Ishikawa (cell line): ENCODE measurements at regions not wholly inside any gene's neighbourhood (a gene's known extent, or its start where the extent isn't known, plus 50 kb on each side); places are given as distances from the start of the nearest gene placed in this dataset.

ENCODE experiments used
- CEBPB ChIP-seq: IDR thresholded peaks from 2 replicates; pipeline ENCODE4 v1.6.1; 2012
- CREB1 ChIP-seq: IDR thresholded peaks from 2 replicates; pipeline ENCODE4 v1.6.1; 2012; ENCODE audit warnings: low read depth
- EGR1 ChIP-seq: IDR thresholded peaks from 2 replicates; pipeline ENCODE4 v1.6.1; 2012
- EP300 ChIP-seq: IDR thresholded peaks from 2 replicates; pipeline ENCODE4 v1.6.1; 2012; ENCODE audit warnings: borderline replicate concordance
- FOXM1 ChIP-seq: IDR thresholded peaks from 2 replicates; pipeline ENCODE4 v1.6.1; 2012; ENCODE audit warnings: low read depth, borderline replicate concordance
- MAX ChIP-seq: IDR thresholded peaks from 2 replicates; pipeline ENCODE4 v1.6.1; 2012
- NFIC ChIP-seq: IDR thresholded peaks from 2 replicates; pipeline ENCODE4 v1.6.1; 2012
- RAD21 ChIP-seq: IDR thresholded peaks from 2 replicates; pipeline ENCODE4 v1.6.1; 2012; ENCODE audit warnings: low read depth
- TAF1 ChIP-seq: IDR thresholded peaks from 2 replicates; pipeline ENCODE4 v1.6.1; 2012; ENCODE audit warnings: low read depth, mild to moderate bottlenecking
- TCF12 ChIP-seq: IDR thresholded peaks from 2 replicates; pipeline ENCODE4 v1.6.1; 2012; ENCODE audit warnings: low read depth
- TEAD4 ChIP-seq: IDR thresholded peaks from 2 replicates; pipeline ENCODE4 v1.6.1; 2012
- YY1 ChIP-seq: IDR thresholded peaks from 2 replicates; pipeline ENCODE4 v1.6.1; 2012; ENCODE audit warnings: low read depth
- ZBTB7A ChIP-seq: IDR thresholded peaks from 2 replicates; pipeline ENCODE4 v1.6.1; 2012; ENCODE audit warnings: low read depth
- TF ChIP-seq, protein P1 (sequence below): IDR thresholded peaks from 2 replicates; pipeline ENCODE4 v1.6.1; 2012; ENCODE audit warnings: low read depth, mild to moderate bottlenecking
- TF ChIP-seq, protein P2 (sequence below): IDR thresholded peaks from 2 replicates; pipeline ENCODE4 v1.6.1; 2012

GRCh38 chr18:56433919-56434318 lies 204.5 kb downstream of the TXNL1 start:
- TF ChIP-seq CREB1 (no peak), NFIC (no peak), RAD21 (no peak), EGR1 (no peak), TCF12 (no peak), MAX (no peak)
- TF ChIP-seq, protein P1, sequence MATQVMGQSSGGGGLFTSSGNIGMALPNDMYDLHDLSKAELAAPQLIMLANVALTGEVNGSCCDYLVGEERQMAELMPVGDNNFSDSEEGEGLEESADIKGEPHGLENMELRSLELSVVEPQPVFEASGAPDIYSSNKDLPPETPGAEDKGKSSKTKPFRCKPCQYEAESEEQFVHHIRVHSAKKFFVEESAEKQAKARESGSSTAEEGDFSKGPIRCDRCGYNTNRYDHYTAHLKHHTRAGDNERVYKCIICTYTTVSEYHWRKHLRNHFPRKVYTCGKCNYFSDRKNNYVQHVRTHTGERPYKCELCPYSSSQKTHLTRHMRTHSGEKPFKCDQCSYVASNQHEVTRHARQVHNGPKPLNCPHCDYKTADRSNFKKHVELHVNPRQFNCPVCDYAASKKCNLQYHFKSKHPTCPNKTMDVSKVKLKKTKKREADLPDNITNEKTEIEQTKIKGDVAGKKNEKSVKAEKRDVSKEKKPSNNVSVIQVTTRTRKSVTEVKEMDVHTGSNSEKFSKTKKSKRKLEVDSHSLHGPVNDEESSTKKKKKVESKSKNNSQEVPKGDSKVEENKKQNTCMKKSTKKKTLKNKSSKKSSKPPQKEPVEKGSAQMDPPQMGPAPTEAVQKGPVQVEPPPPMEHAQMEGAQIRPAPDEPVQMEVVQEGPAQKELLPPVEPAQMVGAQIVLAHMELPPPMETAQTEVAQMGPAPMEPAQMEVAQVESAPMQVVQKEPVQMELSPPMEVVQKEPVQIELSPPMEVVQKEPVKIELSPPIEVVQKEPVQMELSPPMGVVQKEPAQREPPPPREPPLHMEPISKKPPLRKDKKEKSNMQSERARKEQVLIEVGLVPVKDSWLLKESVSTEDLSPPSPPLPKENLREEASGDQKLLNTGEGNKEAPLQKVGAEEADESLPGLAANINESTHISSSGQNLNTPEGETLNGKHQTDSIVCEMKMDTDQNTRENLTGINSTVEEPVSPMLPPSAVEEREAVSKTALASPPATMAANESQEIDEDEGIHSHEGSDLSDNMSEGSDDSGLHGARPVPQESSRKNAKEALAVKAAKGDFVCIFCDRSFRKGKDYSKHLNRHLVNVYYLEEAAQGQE, result no peak

DNA sequence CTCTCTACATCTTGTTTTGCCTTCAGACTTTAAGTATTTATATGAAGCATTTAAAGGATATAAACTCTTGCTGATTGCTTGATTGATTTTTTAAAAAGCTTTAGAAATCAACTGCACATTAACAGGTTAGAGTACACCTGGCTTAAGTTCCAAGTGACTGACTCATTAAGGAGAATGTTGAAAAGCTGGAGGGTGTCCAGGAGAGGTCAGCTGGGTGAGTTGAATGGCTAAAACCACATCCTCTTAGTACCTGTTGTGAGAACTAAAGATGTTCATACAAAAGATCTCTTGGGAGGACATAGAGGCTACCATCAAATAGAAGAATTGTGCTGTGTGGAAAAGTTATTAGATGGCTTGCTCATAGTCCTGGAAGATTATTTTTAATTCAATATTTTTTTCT lies 206.8 kb downstream of the TXNL1 start:
- TF ChIP-seq TEAD4 (0 out of 2 replicates have a peak, but pooled peaks have one; percentile 33), NFIC (peak; percentile 43), ZBTB7A (no peak), FOXM1 (no peak)

DNA sequence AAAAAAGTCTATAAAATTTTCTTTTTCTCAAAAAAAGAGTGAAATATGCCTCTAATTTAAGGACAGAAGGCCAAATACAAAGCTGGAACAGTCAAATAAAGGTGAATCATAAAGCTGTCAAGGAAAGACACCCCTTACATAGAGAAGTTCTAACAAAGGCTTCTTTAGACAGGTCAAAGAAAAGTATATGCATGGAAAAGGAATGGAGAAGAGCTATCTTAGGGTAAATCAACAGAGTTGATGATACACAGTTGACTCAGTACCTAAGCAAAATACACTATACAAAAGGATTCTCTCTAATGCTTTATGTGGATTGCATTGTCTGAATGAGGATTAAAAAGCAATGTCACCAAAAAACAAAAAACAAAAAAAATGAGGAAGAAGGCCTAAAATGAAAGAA lies 214.8 kb downstream of the TXNL1 start:
- TF ChIP-seq FOXM1 (no peak), EGR1 (no peak), MAX (no peak), CREB1 (no peak), TAF1 (no peak), NFIC (no peak), TCF12 (no peak), YY1 (no peak), TEAD4 (no peak), RAD21 (no peak), ZBTB7A (no peak), CEBPB (no peak), EP300 (no peak)
- TF ChIP-seq, protein P1, result no peak
- TF ChIP-seq, protein P2, sequence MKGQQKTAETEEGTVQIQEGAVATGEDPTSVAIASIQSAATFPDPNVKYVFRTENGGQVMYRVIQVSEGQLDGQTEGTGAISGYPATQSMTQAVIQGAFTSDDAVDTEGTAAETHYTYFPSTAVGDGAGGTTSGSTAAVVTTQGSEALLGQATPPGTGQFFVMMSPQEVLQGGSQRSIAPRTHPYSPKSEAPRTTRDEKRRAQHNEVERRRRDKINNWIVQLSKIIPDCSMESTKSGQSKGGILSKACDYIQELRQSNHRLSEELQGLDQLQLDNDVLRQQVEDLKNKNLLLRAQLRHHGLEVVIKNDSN, result no peak

- TF ChIP-seq TEAD4 (no peak), NFIC (no peak), RAD21 (no peak), ZBTB7A (no peak), CREB1 (no peak)
- TF ChIP-seq, protein P2, result no peak
Measured at GRCh38 chr18:56421647-56422046, 216.7 kb downstream of the TXNL1 start.

DNA sequence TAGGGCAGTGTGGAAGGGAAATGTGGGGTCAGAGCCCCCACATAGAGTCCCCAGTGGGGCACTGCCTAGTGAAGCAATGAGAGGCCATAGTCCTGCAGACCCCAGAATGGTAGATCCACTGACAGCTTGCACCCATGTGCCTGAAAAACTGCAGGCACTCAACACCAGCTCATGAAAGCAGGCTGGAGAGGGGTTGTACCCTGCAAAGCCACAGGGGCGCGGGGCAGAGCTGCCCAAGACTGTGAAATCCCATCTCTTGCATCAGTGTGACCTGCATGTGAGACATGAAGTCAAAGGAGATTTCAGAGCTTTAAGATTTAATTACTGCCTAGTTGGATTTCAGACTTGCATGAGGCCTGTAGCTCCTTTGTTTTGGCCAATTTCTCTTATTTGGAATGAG lies 224.0 kb downstream of the TXNL1 start:
- TF ChIP-seq FOXM1 (no peak), MAX (no peak), NFIC (no peak), RAD21 (no peak), CREB1 (no peak), TAF1 (no peak), TCF12 (no peak), YY1 (no peak), EP300 (no peak), EGR1 (no peak), TEAD4 (no peak), CEBPB (no peak), ZBTB7A (no peak)
- TF ChIP-seq, protein P1, result no peak
- TF ChIP-seq, protein P2, result no peak
